HG03025 (cell line): ENCODE measurements at regions not wholly inside any gene's neighbourhood (a gene's known extent, or its start where the extent isn't known, plus 50 kb on each side); places are given as distances from the start of the nearest gene placed in this dataset.
A peak's percentile ranks its signal among the peaks of the same experiment; 100 is the strongest.
"Not testable (repeated sequence)": the region's sequence is repeated elsewhere in the genome, so short reads cannot be mapped to it uniquely, and the experiment has no call there.

Experiments used
- ATAC-seq: cut with Tn5 transposase; IDR thresholded peaks from one replicate; pipeline ENCODE4 v1.9.1; 2021; ENCODE audit warnings: mild to moderate bottlenecking, moderate library complexity; ENCODE audit not compliant: unreplicated experiment, low FRiP score

- ATAC-seq, result no peak
These were observed 78.2 kb downstream of the HACD1 start for GRCh38 chr10:17538941-17539340.

- no peak for ATAC-seq
These were observed 79.9 kb downstream of the HACD1 start for GRCh38 chr10:17537281-17537680.

DNA sequence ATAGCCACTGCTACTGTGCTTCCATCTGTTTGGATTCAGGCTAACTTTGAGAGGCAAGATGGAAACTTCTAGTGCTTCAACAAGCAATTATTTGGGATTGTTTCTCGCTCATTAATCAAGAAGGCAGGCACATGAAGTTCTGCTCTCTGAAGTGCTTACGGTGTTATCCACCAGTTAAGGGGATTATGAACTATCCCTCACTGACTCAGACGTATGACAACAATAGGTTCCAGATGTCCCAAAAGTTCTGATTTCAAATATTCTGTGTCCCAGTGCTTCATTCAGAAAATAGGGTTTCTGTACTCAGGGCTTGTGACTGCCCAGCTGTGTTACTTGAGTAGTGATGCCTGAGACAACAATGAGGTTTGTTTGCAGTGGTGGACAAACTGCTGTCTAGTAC, 81.0 kb downstream of the HACD1 start:
- no peak for ATAC-seq

- ATAC-seq, result no peak
These were observed 79.3 kb upstream of the ST8SIA6 start for GRCh38 chr10:17533731-17534130.

DNA sequence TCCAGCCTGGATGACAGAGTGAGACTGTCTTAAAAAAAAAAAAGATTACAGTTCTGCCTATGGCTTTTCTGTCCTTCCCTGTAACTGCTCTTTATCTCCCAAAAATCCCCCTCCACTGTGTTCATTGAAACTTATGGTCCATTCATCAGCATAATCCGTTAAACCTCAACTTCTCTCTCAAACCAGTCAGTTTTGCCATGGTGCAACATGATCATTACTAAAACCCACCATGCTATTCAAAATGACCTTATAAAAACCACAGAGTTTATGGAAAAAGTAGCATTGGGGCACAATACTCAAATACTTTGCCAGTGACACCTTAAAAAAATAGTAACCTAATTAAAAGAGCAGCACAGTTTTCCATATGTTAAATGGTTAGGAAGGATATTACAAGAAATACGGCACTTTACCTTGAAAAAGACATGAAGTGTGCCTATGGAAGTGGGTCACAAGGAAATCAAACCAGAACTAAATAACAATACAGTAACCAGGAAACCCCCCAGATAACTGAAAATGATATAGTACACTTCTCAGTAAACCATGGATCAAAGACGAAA, 74.0 kb upstream of the ST8SIA6 start:
- ATAC-seq, result no peak

DNA sequence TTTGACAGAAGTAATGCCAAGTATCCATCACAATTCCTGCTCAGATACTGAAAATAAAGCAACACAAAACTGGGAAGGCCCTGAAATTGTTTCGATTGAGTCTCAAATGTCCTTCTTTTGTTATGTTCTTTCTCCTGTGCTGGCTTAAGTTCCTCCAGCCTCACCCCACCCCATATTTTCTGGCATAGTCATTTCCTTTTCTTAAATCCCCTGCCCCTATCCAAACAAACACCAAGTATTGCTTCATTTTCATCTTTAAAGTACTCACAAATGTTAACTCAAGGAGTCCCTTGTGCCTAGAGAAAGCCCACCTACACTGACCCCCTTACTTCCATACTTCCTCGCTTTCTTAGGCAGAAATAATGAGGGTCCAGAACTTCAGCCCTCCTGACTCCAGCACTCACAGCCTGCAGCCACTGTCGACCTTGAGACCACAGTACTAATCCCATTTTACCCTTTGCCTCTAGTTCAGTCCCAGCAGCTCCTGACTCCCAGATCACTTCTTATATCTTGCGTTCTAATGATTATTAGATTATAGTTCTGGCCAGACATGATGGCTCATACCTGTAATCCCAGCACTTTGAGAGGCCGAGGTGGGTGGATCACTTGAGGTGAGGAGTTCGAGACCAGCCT, 73.2 kb upstream of the ST8SIA6 start:
- ATAC-seq, result no peak

DNA sequence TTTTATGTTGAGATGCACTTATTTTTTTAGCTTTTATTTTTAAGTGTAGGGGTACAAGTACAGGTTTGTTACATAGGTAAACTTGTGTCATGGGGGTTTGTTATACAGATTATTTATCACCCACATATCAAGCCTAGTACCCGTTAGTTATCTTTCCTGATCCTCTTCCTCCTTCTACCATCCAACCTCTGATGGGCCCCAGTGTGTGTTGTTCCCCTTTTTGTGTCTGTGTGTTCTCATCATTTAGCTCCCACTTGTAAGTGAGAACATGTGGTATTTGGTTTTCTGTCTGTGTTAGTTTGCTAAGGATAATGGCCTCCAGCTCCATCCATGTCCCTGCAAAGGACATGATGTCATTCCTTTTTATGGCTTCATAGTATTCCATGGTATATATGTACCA, 72.2 kb upstream of the ST8SIA6 start:
- not testable (repeated sequence) for ATAC-seq

DNA sequence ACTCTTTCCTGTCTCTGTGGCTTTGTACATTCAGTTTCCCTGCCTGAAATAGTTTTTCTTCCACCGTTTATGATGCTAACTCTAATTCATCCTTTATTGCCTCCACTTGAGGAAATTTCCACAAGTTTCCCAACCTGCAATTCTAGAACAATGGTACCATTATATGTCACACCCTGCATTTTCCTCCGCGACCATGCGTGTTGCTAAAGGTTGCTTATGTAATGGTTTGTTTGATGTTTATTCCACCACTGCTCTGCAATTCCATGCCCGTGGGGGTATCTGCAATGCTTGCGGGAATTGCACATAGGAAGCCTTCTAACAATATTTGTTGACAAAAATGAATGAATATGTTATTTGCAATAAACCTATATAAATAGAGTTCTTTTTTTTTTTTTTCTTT, 69.5 kb upstream of the ST8SIA6 start:
- ATAC-seq, result no peak

- ATAC-seq, result no peak
These were observed 68.9 kb upstream of the ST8SIA6 start for GRCh38 chr10:17523246-17523753.

DNA sequence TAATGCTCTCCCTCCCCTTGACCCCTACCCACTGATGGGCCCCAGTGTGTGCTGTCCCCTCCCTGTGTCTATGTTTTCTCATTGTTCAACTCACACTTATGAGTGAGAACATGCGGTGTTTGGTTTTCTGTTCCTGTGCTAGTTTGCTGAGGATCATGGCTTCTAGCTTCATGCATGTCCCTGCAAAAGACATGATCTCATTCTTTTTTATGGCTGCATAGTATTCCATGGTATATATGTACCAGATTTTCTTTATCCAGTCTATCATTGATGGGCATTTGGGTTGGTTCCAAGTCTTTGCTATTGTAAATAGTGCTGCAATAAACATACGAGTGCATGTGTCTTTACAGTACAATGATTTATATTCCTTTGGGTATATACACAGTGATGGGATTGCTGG, 67.9 kb upstream of the ST8SIA6 start:
- not testable (repeated sequence) for ATAC-seq

DNA sequence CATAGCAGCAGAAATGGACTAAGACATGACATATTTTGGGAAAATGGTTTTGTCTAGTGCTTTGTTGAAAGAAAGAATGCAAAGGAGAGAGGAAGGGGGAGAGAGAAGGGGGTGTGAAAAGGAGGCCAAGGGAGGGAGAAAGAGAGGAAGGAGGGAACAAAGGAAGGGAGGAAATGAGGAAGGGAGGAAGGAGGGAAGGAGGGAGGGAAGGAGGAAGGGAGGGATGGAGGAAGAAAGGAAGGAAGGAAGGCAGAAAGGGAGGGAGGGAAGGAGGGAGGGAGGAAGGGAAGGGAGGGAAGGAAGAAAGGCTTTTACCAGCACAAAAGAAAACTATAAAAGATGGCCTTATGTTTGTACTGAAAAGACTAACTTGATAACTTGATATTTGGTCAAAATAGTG, 65.1 kb upstream of the ST8SIA6 start:
- no peak for ATAC-seq

GRCh38 chr10:17518338-17518737, 63.9 kb upstream of the ST8SIA6 start:
- no peak for ATAC-seq

- ATAC-seq, result no peak
These were observed 62.0 kb upstream of the ST8SIA6 start for GRCh38 chr10:17516376-17516775.

DNA sequence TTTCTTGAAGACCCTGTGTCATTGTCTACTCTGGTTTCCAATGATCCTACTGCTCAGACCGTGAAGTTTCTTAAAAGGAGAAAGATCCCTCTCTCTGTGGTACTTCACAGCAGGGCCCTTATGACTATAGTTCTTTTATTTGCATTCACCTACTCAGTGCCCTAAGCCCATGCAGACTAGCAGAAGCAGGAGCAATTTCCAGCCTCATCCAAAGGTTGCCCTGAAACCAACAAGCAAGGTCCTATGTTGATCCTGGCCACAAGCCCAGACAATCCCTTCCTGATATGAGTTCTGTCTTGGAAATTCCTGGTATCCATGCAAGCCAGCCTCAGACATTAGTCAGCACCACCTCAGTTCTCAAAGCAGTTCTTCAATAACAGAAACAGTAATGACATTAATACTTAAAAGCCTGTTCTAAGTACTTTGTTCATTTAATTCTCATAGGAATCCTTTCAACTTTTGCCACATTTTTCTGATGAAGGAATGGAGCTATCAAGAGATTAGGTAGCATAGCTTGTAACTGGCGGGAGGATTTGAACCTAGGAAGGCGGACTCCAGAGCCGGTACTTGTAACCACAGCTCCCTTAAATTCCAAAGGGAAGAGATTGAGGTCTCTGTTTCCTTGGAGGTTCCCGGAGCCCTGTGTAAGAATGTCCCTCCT, 58.1 kb upstream of the ST8SIA6 start:
- ATAC-seq, result no peak

- peak; percentile 73 for ATAC-seq
These were observed 56.0 kb upstream of the ST8SIA6 start for GRCh38 chr10:17510242-17510908.

GRCh38 chr10:17507538-17507937, 53.1 kb upstream of the ST8SIA6 start:
- no peak for ATAC-seq

DNA sequence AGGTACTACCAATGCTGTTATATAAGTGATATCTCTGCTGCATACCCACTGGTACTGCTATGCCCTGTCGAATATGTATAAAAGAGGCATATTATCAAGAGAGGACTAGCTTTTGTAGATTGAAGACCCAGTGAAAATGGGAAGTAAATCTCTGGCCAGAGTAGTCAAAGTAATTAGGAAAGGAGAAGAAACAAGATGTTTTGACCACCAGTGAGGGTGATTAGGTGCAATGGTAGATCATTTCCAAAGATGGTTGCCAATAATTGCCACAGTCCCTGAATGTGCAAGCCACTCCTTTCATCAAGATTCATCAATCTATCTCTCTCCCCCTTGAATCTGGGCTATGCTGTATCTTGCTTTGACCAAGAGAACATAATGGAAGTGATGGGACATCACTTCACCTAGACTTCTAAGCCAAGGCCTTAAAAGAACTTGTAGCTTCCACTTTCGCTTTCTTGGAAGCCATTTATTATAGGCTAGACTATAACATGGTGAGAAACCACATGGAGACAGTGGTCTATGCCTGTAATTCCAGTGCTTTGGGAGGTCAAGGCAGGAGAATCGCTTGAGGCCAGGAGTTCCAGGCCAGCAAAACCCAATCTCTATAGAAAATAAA, 52.6 kb upstream of the ST8SIA6 start:
- no peak for ATAC-seq

DNA sequence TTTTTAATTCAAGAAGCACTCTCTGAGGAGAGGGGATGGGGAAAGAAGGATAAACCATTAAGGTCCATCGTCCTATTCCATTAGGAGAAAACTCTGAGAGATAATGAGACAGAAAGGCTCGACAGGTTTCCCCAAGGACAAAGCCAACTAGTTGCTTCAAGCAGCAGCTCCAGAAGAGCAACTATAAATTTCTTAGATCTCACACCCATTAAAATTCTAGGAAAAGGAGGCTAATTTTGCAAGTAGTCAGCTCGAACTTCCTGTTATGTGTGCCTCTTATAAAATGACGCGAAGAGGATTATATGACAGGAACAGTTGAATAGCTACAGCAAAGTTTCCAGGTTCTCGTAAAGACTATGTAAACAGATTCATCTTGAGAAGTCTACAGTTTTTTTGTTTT, 52.0 kb upstream of the ST8SIA6 start:
- ATAC-seq, result no peak

- ATAC-seq, result no peak
These were observed 50.3 kb upstream of the ST8SIA6 start for GRCh38 chr10:17504547-17505245.
